ENCODE measurements at regions not wholly inside any gene's neighbourhood (a gene's known extent, or its start where the extent isn't known, plus 50 kb on each side); places are given as distances from the start of the nearest gene placed in this dataset.
A peak's percentile ranks its signal among the peaks of the same experiment; 100 is the strongest.
"Not testable (repeated sequence)": the region's sequence is repeated elsewhere in the genome, so short reads cannot be mapped to it uniquely, and the experiment has no call there.

- no peak for DNase-seq (ENCODE audit: extremely low spot score)
- no peak for TF ChIP-seq CTCF (IDR thresholded peaks at IDR 0.05; ENCODE audit: control extremely low read depth, extremely low read depth, low read depth, missing control alignments)
- CTCF ChIA-PET: interaction anchor here (2.4 kb wide), 1 partner anchor 16 kb away, joined by 18 read pairs; no protein-coding TSS in a partner anchor
- POLR2A ChIA-PET: no interaction called here
These were observed 101.6 kb upstream of the BASP1 start for GRCh38 chr5:17115855-17116254.

GRCh38 chr5:17118631-17119030, 98.8 kb upstream of the BASP1 start:
- DNase-seq (ENCODE audit: extremely low spot score): peak; percentile 18
- TF ChIP-seq CTCF (IDR thresholded peaks at IDR 0.05; ENCODE audit: control extremely low read depth, extremely low read depth, low read depth, missing control alignments): no peak
- ChIA-PET POLR2A (no interaction called here), CTCF (no interaction called here)

GRCh38 chr5:17120209-17120608, 97.2 kb upstream of the BASP1 start:
- no peak for TF ChIP-seq CTCF (IDR thresholded peaks at IDR 0.05; ENCODE audit: control extremely low read depth, extremely low read depth, low read depth, missing control alignments)
- POLR2A ChIA-PET: no interaction called here
- no peak for DNase-seq (ENCODE audit: extremely low spot score)
- CTCF ChIA-PET: no interaction called here

GRCh38 chr5:17121776-17122175, 95.7 kb upstream of the BASP1 start:
- CTCF ChIA-PET: interaction anchor here (2.7 kb wide), 1 partner anchor 10 kb away, joined by 14 read pairs; no protein-coding TSS in a partner anchor

GRCh38 chr5:17123010-17123409, 94.4 kb upstream of the BASP1 start:
- TF ChIP-seq CTCF (IDR thresholded peaks at IDR 0.05; ENCODE audit: control extremely low read depth, extremely low read depth, low read depth, missing control alignments): no peak
- POLR2A ChIA-PET: no interaction called here
- DNase-seq (ENCODE audit: extremely low spot score): no peak
- CTCF ChIA-PET: interaction anchor here (2.7 kb wide), 1 partner anchor 9 kb away, joined by 14 read pairs; no protein-coding TSS in a partner anchor

More at GRCh38 chr5:17121776-17122175, 95.7 kb upstream of the BASP1 start:
- POLR2A ChIA-PET: no interaction called here
- DNase-seq (ENCODE audit: extremely low spot score): no peak
- no peak for TF ChIP-seq CTCF (IDR thresholded peaks at IDR 0.05; ENCODE audit: control extremely low read depth, extremely low read depth, low read depth, missing control alignments)

GRCh38 chr5:17123773-17124172, 93.7 kb upstream of the BASP1 start:
- POLR2A ChIA-PET; CTCF ChIA-PET; DNase-seq (ENCODE audit: extremely low spot score): not testable (repeated sequence)

GRCh38 chr5:17127743-17128231, 89.6 kb upstream of the BASP1 start:
- ChIA-PET CTCF (no interaction called here), POLR2A (no interaction called here)
- DNase-seq (ENCODE audit: extremely low spot score): no peak
- TF ChIP-seq CTCF (IDR thresholded peaks at IDR 0.05; ENCODE audit: control extremely low read depth, extremely low read depth, low read depth, missing control alignments): no peak

Data from GM10248 (cell line).